ENCODE measurements at regions not wholly inside any gene's neighbourhood (a gene's known extent, or its start where the extent isn't known, plus 50 kb on each side); places are given as distances from the start of the nearest gene placed in this dataset.
"Not testable (repeated sequence)": the region's sequence is repeated elsewhere in the genome, so short reads cannot be mapped to it uniquely, and the experiment has no call there.

- FAIRE-seq (no peak), DNase-seq (ENCODE audit: insufficient read length, low spot score) (no peak)
- TF ChIP-seq POLR2A (IDR thresholded peaks at IDR 0.05; ENCODE audit: low read depth, low read length) = no peak
Measured at GRCh38 chr14:38973083-38973700, 129.8 kb downstream of the SEC23A start.

- TF ChIP-seq POLR2A (IDR thresholded peaks at IDR 0.05; ENCODE audit: low read depth, low read length) = no peak
- DNase-seq (ENCODE audit: insufficient read length, low spot score) (no peak), FAIRE-seq (no peak)
Measured at GRCh38 chr14:38972511-38972910, 130.5 kb downstream of the SEC23A start.

GRCh38 chr14:38971258-38971921, 131.6 kb downstream of the SEC23A start:
- TF ChIP-seq POLR2A (IDR thresholded peaks at IDR 0.05; ENCODE audit: low read depth, low read length) = no peak
- no peak for FAIRE-seq
- no peak for DNase-seq (ENCODE audit: insufficient read length, low spot score)

GRCh38 chr14:38964630-38965029, 138.4 kb downstream of the SEC23A start:
- TF ChIP-seq POLR2A (IDR thresholded peaks at IDR 0.05; ENCODE audit: low read depth, low read length) = no peak
- FAIRE-seq (no peak), DNase-seq (ENCODE audit: insufficient read length, low spot score) (no peak)

- DNase-seq (ENCODE audit: insufficient read length, low spot score) (no peak), FAIRE-seq (no peak)
- no peak for TF ChIP-seq POLR2A (IDR thresholded peaks at IDR 0.05; ENCODE audit: low read depth, low read length)
Measured at GRCh38 chr14:38960946-38961531, 142.0 kb downstream of the SEC23A start.

- FAIRE-seq = no peak
- no peak for TF ChIP-seq POLR2A (IDR thresholded peaks at IDR 0.05; ENCODE audit: low read depth, low read length)
Measured at GRCh38 chr14:38959021-38959420, 144.0 kb downstream of the SEC23A start.

GRCh38 chr14:38958589-38958988, 144.4 kb downstream of the SEC23A start:
- TF ChIP-seq POLR2A (IDR thresholded peaks at IDR 0.05; ENCODE audit: low read depth, low read length) = no peak
- FAIRE-seq (no peak), DNase-seq (ENCODE audit: insufficient read length, low spot score) (no peak)

More at GRCh38 chr14:38959021-38959420, 144.0 kb downstream of the SEC23A start:
- DNase-seq (ENCODE audit: insufficient read length, low spot score) = no peak

- TF ChIP-seq POLR2A (IDR thresholded peaks at IDR 0.05; ENCODE audit: low read depth, low read length) = no peak
- FAIRE-seq = no peak
- DNase-seq (ENCODE audit: insufficient read length, low spot score) = no peak
Measured at GRCh38 chr14:38951451-38951850, 151.6 kb downstream of the SEC23A start.

- FAIRE-seq (no peak), DNase-seq (ENCODE audit: insufficient read length, low spot score) (no peak)
- TF ChIP-seq POLR2A (IDR thresholded peaks at IDR 0.05; ENCODE audit: low read depth, low read length) = no peak
Measured at GRCh38 chr14:38950676-38951075, 152.4 kb downstream of the SEC23A start.

GRCh38 chr14:38948576-38948975, 154.5 kb downstream of the SEC23A start:
- TF ChIP-seq POLR2A (IDR thresholded peaks at IDR 0.05; ENCODE audit: low read depth, low read length) = no peak
- FAIRE-seq = no peak
- no peak for DNase-seq (ENCODE audit: insufficient read length, low spot score)

GRCh38 chr14:38948171-38948570, 154.9 kb downstream of the SEC23A start:
- FAIRE-seq (no peak), DNase-seq (ENCODE audit: insufficient read length, low spot score) (no peak)
- TF ChIP-seq POLR2A (IDR thresholded peaks at IDR 0.05; ENCODE audit: low read depth, low read length) = no peak

- no peak for TF ChIP-seq POLR2A (IDR thresholded peaks at IDR 0.05; ENCODE audit: low read depth, low read length)
- DNase-seq (ENCODE audit: insufficient read length, low spot score) (no peak), FAIRE-seq (no peak)
Measured at GRCh38 chr14:38947343-38947742, 155.7 kb downstream of the SEC23A start.

GRCh38 chr14:38944691-38945090, 158.3 kb downstream of the SEC23A start:
- DNase-seq (ENCODE audit: insufficient read length, low spot score) (no peak), FAIRE-seq (no peak)
- no peak for TF ChIP-seq POLR2A (IDR thresholded peaks at IDR 0.05; ENCODE audit: low read depth, low read length)

GRCh38 chr14:38941488-38941887, 161.5 kb downstream of the SEC23A start:
- TF ChIP-seq POLR2A (IDR thresholded peaks at IDR 0.05; ENCODE audit: low read depth, low read length) = no peak
- DNase-seq (ENCODE audit: insufficient read length, low spot score) (no peak), FAIRE-seq (no peak)

GRCh38 chr14:38932653-38933000, 170.4 kb downstream of the SEC23A start:
- not testable (repeated sequence) for FAIRE-seq; DNase-seq (ENCODE audit: insufficient read length, low spot score)
